ENCODE measurements at regions not wholly inside any gene's neighbourhood (a gene's known extent, or its start where the extent isn't known, plus 50 kb on each side); places are given as distances from the start of the nearest gene placed in this dataset.

- no peak overlapping the region for H2AFZ ChIP-seq (ENCODE audit: insufficient read depth, low read depth, low read length, poor library complexity, severe bottlenecking)
- Mint-ChIP-seq H3K9me3 (peaks cover 0 to 5% (median 0%) of the 10 kb centered on the region in 7 donors), H3K4me3 (no peak overlapping the region), H3K4me1 (no peaks in the 10 kb centered on the region), H3K27ac (no peak overlapping the region), H3K27me3 (ENCODE audit: low read depth in 3 of 3) (peaks cover 0 to 2% (median 0%) of the 10 kb centered on the region in 3 donors), H3K36me3 (no peaks in the 10 kb centered on the region)
- H3K79me2 ChIP-seq (ENCODE audit: insufficient read depth, low read length), result no peaks in the 10 kb centered on the region
- H3K4me3 ChIP-seq (replicated peaks in 1 of 3; ENCODE audit: low read depth in 2 of 3, low read length in 3 of 3), result no peak overlapping the region
- no CpG with 5 or more reads among the region's 5 CpGs for WGBS (ENCODE audit: insufficient coverage)
- intact Hi-C loops (cut with micrococcal nuclease), result no loop called here
- no peaks in the 10 kb centered on the region for H3K9me3 ChIP-seq (replicated peaks in 1 of 2; ENCODE audit: control insufficient read depth in 1 of 2, insufficient read depth in 1 of 2, low read length in 2 of 2)
- TF ChIP-seq CTCF (IDR thresholded peaks at IDR 0.05), result no peak
- no peaks in the 10 kb centered on the region for H3K27me3 ChIP-seq (ENCODE audit: control insufficient read depth in 2 of 2, insufficient read depth in 2 of 2, low read length in 2 of 2)
- H3K4me2 ChIP-seq (replicated peaks; ENCODE audit: extremely low read depth, low read length, poor library complexity, severe bottlenecking), result no peak overlapping the region
- H3K36me3 ChIP-seq (replicated peaks in 1 of 2; ENCODE audit: control insufficient read depth in 1 of 2, insufficient read depth in 2 of 2, low read length in 2 of 2), result no peaks in the 10 kb centered on the region
- no peaks in the 10 kb centered on the region for H4K20me1 ChIP-seq (ENCODE audit: insufficient read depth, low read length)
- no peak overlapping the region for H3K27ac ChIP-seq (ENCODE audit: low read depth in 1 of 2, low read length in 2 of 2)
- no peak for DNase-seq
- no peaks in the 10 kb centered on the region for H3K4me1 ChIP-seq (ENCODE audit: control insufficient read depth in 1 of 2, insufficient read depth in 2 of 2, low read length in 2 of 2)
- H3K9ac ChIP-seq (ENCODE audit: insufficient read depth, low read length, poor library complexity, severe bottlenecking), result no peak overlapping the region
These were observed 576.5 kb downstream of the CSNK1G3 start for GRCh38 chr5:124088289-124089032.

GRCh38 chr5:124087752-124088151, 575.8 kb downstream of the CSNK1G3 start:
- Mint-ChIP-seq H3K4me3 (no peak overlapping the region), H3K27me3 (ENCODE audit: low read depth in 3 of 3) (peaks cover 0 to 2% (median 0%) of the 10 kb centered on the region in 3 donors), H3K27ac (no peak overlapping the region), H3K36me3 (no peaks in the 10 kb centered on the region), H3K4me1 (no peaks in the 10 kb centered on the region), H3K9me3 (peaks cover 0 to 5% (median 0%) of the 10 kb centered on the region in 7 donors)
- Histone ChIP-seq H3K27ac (ENCODE audit: low read depth in 1 of 2, low read length in 2 of 2) (no peak overlapping the region), H3K36me3 (replicated peaks in 1 of 2; ENCODE audit: control insufficient read depth in 1 of 2, insufficient read depth in 2 of 2, low read length in 2 of 2) (no peaks in the 10 kb centered on the region), H4K20me1 (ENCODE audit: insufficient read depth, low read length) (no peaks in the 10 kb centered on the region), H2AFZ (ENCODE audit: insufficient read depth, low read depth, low read length, poor library complexity, severe bottlenecking) (no peak overlapping the region), H3K79me2 (ENCODE audit: insufficient read depth, low read length) (no peaks in the 10 kb centered on the region), H3K9ac (ENCODE audit: insufficient read depth, low read length, poor library complexity, severe bottlenecking) (no peak overlapping the region), H3K4me3 (replicated peaks in 1 of 3; ENCODE audit: low read depth in 2 of 3, low read length in 3 of 3) (no peak overlapping the region), H3K9me3 (replicated peaks in 1 of 2; ENCODE audit: control insufficient read depth in 1 of 2, insufficient read depth in 1 of 2, low read length in 2 of 2) (no peaks in the 10 kb centered on the region), H3K27me3 (ENCODE audit: control insufficient read depth in 2 of 2, insufficient read depth in 2 of 2, low read length in 2 of 2) (no peaks in the 10 kb centered on the region), H3K4me2 (replicated peaks; ENCODE audit: extremely low read depth, low read length, poor library complexity, severe bottlenecking) (no peak overlapping the region), H3K4me1 (ENCODE audit: control insufficient read depth in 1 of 2, insufficient read depth in 2 of 2, low read length in 2 of 2) (no peaks in the 10 kb centered on the region)
- no peak for TF ChIP-seq CTCF (IDR thresholded peaks at IDR 0.05)
- intact Hi-C loops (cut with micrococcal nuclease), result no loop called here
- no CpG with 5 or more reads among the region's 2 CpGs for WGBS (ENCODE audit: insufficient coverage)
- DNase-seq, result no peak

Data from CD14-positive monocyte (primary cell).